Neural progenitor cell (in vitro differentiated cells): ENCODE measurements at regions not wholly inside any gene's neighbourhood (a gene's known extent, or its start where the extent isn't known, plus 50 kb on each side); places are given as distances from the start of the nearest gene placed in this dataset.
"Not testable (repeated sequence)": the region's sequence is repeated elsewhere in the genome, so short reads cannot be mapped to it uniquely, and the experiment has no call there.

ENCODE experiments used
- DNase-seq: peaks from one replicate; pipeline ENCODE4 v3.0.0-alpha.2; 2016; ENCODE audit warnings: low spot score
- H2AFZ ChIP-seq: fragments of 200-600 bp; sonication (generic); replicated peaks from 2 replicates; pipeline ENCODE4 v1.6.1; 2016; ENCODE audit warnings: antibody characterized with exemption
- H3F3A ChIP-seq: fragments of 200-600 bp; sonication (generic); 2 replicates; pipeline ENCODE4 v1.6.1; 2016; ENCODE audit warnings: antibody characterized with exemption, low read depth
- H3K27ac ChIP-seq: fragments of 200-600 bp; sonication (generic); 2 replicates; pipeline ENCODE4 v1.5.1; 2016; ENCODE audit warnings: mild to moderate bottlenecking
- H3K27me3 ChIP-seq: fragments of 200-600 bp; sonication (generic); 2 replicates; pipeline ENCODE4 v1.6.1; 2016; ENCODE audit warnings: mild to moderate bottlenecking, moderate library complexity
- H3K36me3 ChIP-seq: fragments of 200-600 bp; sonication (generic); 2 replicates; pipeline ENCODE4 v1.5.1; 2016
- H3K4me1 ChIP-seq: fragments of 200-600 bp; sonication (generic); 2 replicates; pipeline ENCODE4 v1.6.1; 2016; ENCODE audit warnings: mixed run types
- H3K4me2 ChIP-seq: fragments of 200-600 bp; sonication (generic); 2 replicates; pipeline ENCODE4 v1.6.1; 2016
- H3K4me3 ChIP-seq: fragments of 200-600 bp; sonication (generic); 2 replicates; pipeline ENCODE4 v1.5.1; 2016
- H3K79me2 ChIP-seq: fragments of 200-600 bp; sonication (generic); 2 replicates; pipeline ENCODE4 v1.6.1; 2016; ENCODE audit warnings: low read depth
- H3K9ac ChIP-seq: fragments of 200-600 bp; sonication (generic); 2 replicates; pipeline ENCODE4 v1.6.1; 2016
- H3K9me3 ChIP-seq: fragments of 200-600 bp; sonication (generic); 2 replicates; pipeline ENCODE4 v1.5.1; 2016; ENCODE audit warnings: low read depth
- H4K20me1 ChIP-seq: fragments of 200-600 bp; sonication (generic); 2 replicates; pipeline ENCODE4 v1.6.1; 2016; ENCODE audit warnings: low read depth
- H3K27ac Mint-ChIP-seq: 3 replicates; pipeline ENCODE4 v1.8.0; 2021; ENCODE audit warnings: mixed read lengths
- H3K27me3 Mint-ChIP-seq: 2 replicates; pipeline ENCODE4 v1.8.0; 2022; ENCODE audit warnings: low read depth, mild to moderate bottlenecking, inconsistent platforms, moderate library complexity, mixed read lengths; ENCODE audit not compliant: insufficient read depth
- H3K36me3 Mint-ChIP-seq: 3 replicates; pipeline ENCODE4 v1.8.0; 2021; ENCODE audit warnings: mixed read lengths
- H3K4me1 Mint-ChIP-seq: 3 replicates; pipeline ENCODE4 v1.8.0; 2021; ENCODE audit warnings: mixed read lengths
- H3K4me3 Mint-ChIP-seq: 3 replicates; pipeline ENCODE4 v1.8.0; 2021; ENCODE audit warnings: mild to moderate bottlenecking, moderate library complexity, mixed read lengths
- H3K9me3 Mint-ChIP-seq: 3 replicates; pipeline ENCODE4 v1.8.0; 2020; ENCODE audit warnings: mixed read lengths
- EZH2 ChIP-seq: fragments of 200-600 bp; sonication (generic); IDR thresholded peaks from 2 replicates; pipeline ENCODE4 v1.6.1; 2017; ENCODE audit warnings: antibody characterized with exemption, mild to moderate bottlenecking, moderate library complexity
- EZH2phosphoT487 ChIP-seq: fragments of 200-600 bp; sonication (generic); IDR thresholded peaks from 2 replicates; pipeline ENCODE4 v1.6.1; 2017; ENCODE audit warnings: antibody characterized with exemption
- TF ChIP-seq, protein P1 (sequence below): fragments of 200-600 bp; sonication (generic); IDR thresholded peaks from 2 replicates; pipeline ENCODE4 v1.5.1; 2017; ENCODE audit warnings: antibody characterized with exemption, mild to moderate bottlenecking

DNA sequence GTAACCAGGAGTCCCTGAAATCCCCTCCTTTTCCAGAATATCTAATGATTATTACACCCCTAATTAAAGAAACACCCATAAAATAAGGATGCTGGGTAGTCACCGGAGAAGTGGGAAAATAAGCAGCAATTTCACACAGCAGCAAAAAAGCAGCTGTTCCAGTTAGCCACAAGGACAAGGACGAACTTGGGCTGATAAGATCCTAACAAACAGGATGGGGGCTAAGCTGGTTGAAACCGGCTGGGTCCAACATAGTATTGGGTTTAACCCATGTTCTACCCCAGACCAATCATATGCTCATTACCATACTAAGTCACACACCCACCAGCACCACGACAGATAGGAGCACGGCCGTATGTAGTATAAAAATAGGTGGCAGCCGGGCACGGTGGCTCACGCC lies 100.7 kb downstream of the RPL10L start:
- Histone ChIP-seq H3K79me2 (no peaks in the 10 kb centered on the region), H4K20me1 (no peaks in the 10 kb centered on the region), H3K4me1 (no peaks in the 10 kb centered on the region), H3K4me2 (no peak overlapping the region), H3F3A (no peaks in the 10 kb centered on the region), H2AFZ (no peak overlapping the region), H3K36me3 (no peaks in the 10 kb centered on the region), H3K9me3 (no peaks in the 10 kb centered on the region), H3K27ac (no peak overlapping the region), H3K4me3 (no peak overlapping the region), H3K27me3 (no peaks in the 10 kb centered on the region), H3K9ac (no peak overlapping the region)
- no peak for TF ChIP-seq EZH2phosphoT487
- TF ChIP-seq EZH2 = no peak
- TF ChIP-seq, protein P1, sequence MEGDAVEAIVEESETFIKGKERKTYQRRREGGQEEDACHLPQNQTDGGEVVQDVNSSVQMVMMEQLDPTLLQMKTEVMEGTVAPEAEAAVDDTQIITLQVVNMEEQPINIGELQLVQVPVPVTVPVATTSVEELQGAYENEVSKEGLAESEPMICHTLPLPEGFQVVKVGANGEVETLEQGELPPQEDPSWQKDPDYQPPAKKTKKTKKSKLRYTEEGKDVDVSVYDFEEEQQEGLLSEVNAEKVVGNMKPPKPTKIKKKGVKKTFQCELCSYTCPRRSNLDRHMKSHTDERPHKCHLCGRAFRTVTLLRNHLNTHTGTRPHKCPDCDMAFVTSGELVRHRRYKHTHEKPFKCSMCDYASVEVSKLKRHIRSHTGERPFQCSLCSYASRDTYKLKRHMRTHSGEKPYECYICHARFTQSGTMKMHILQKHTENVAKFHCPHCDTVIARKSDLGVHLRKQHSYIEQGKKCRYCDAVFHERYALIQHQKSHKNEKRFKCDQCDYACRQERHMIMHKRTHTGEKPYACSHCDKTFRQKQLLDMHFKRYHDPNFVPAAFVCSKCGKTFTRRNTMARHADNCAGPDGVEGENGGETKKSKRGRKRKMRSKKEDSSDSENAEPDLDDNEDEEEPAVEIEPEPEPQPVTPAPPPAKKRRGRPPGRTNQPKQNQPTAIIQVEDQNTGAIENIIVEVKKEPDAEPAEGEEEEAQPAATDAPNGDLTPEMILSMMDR = no peak
- Mint-ChIP-seq H3K4me3 (no peak overlapping the region), H3K9me3 (peaks cover 5% of the 10 kb centered on the region), H3K27me3 (no peaks in the 10 kb centered on the region), H3K4me1 (no peaks in the 10 kb centered on the region), H3K36me3 (no peaks in the 10 kb centered on the region), H3K27ac (no peak overlapping the region)
- DNase-seq = no peak

DNA sequence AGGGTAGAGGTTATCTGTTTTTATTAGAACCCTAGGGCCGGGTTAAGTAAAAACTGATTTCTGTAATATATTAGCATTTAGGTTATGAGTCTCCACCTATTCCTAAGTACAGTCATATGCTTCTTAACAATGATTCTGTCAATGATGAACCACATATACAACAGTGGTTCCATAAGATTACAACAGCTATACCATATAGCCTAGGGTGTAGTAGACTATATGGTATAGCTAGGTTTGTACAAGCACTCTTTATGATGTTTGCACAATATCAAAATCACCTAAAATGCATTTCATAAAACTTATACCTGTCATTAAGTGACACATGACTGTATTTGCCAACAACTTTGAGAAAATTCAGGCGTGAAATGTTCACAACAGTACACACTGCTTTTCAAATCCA lies 110.6 kb downstream of the RPL10L start:
- H4K20me1 ChIP-seq = no peaks in the 10 kb centered on the region
- H3K27me3 ChIP-seq = no peaks in the 10 kb centered on the region
- no peak overlapping the region for H2AFZ ChIP-seq
- H3K9ac ChIP-seq = no peak overlapping the region
- no peaks in the 10 kb centered on the region for H3K4me1 Mint-ChIP-seq
- no peak overlapping the region for H3K4me2 ChIP-seq
- H3K4me1 ChIP-seq = no peaks in the 10 kb centered on the region
- H3K27me3 Mint-ChIP-seq = no peaks in the 10 kb centered on the region
- no peaks in the 10 kb centered on the region for H3K79me2 ChIP-seq
- no peaks in the 10 kb centered on the region for H3K9me3 ChIP-seq
- H3F3A ChIP-seq = no peaks in the 10 kb centered on the region
- no peak overlapping the region for H3K27ac Mint-ChIP-seq
- TF ChIP-seq EZH2phosphoT487 = no peak
- TF ChIP-seq EZH2 = no peak
- TF ChIP-seq, protein P1 = no peak
- no peak for DNase-seq
- no peak overlapping the region for H3K4me3 ChIP-seq
- H3K27ac ChIP-seq = no peak overlapping the region
- no peak overlapping the region for H3K4me3 Mint-ChIP-seq
- H3K9me3 Mint-ChIP-seq = no peaks in the 10 kb centered on the region
- no peaks in the 10 kb centered on the region for H3K36me3 Mint-ChIP-seq
- H3K36me3 ChIP-seq = no peaks in the 10 kb centered on the region

DNA sequence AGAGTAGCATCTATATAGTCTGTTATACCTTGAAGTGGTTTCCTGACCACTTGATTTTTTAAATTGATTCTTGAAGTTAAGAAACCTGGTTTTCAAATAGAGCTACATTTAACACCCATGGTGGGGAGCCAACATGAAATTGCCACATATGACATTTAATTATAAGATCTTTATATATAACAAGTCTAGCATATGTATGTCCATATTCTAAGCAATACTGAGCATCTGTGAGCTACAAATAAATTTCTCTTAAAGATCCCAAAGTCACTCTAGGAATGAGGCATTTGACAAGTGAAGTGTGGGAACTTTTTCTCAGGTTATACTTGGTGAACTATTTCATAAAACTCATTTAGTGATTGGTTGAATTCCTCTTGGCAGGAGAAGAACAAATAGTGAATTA lies 132.5 kb downstream of the RPL10L start:
- H3K36me3 Mint-ChIP-seq = no peaks in the 10 kb centered on the region
- Histone ChIP-seq H3K4me2 (no peak overlapping the region), H3F3A (no peaks in the 10 kb centered on the region), H3K36me3 (no peaks in the 10 kb centered on the region), H3K9ac (no peak overlapping the region), H3K4me3 (no peak overlapping the region), H3K27ac (no peak overlapping the region), H3K9me3 (no peaks in the 10 kb centered on the region), H2AFZ (no peak overlapping the region), H3K79me2 (no peaks in the 10 kb centered on the region), H3K27me3 (no peaks in the 10 kb centered on the region), H4K20me1 (no peaks in the 10 kb centered on the region), H3K4me1 (no peaks in the 10 kb centered on the region)
- H3K27me3 Mint-ChIP-seq = no peaks in the 10 kb centered on the region
- H3K4me3 Mint-ChIP-seq = no peak overlapping the region
- no peaks in the 10 kb centered on the region for H3K9me3 Mint-ChIP-seq
- DNase-seq = no peak
- no peaks in the 10 kb centered on the region for H3K4me1 Mint-ChIP-seq
- no peak overlapping the region for H3K27ac Mint-ChIP-seq
- TF ChIP-seq, protein P1 = no peak
- no peak for TF ChIP-seq EZH2
- no peak for TF ChIP-seq EZH2phosphoT487

DNA sequence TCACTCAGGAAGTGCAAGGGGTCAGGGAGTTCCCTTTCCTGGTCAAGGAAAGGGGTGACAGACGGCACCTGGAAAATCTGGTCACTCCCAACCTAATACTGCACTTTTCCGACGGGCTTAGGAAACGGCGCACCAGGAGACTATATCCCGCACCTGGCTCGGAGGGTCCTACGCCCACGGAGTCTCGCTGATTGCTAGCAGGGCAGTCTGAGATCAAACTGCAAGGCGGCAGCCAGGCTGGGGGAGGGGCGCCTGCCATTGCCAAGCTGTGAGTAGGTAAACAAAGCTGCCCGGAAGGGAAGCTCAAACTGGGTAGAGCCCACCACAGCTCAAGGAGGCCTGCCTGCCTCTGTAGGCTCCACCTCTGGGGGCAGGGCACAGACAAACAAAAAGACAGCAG lies 142.8 kb downstream of the RPL10L start:
- not testable (repeated sequence) for H3F3A ChIP-seq, H4K20me1 ChIP-seq, H3K79me2 ChIP-seq, DNase-seq, H3K9ac ChIP-seq, H3K36me3 Mint-ChIP-seq, H3K4me2 ChIP-seq, H3K36me3 ChIP-seq, H3K4me3 Mint-ChIP-seq, H2AFZ ChIP-seq, H3K9me3 ChIP-seq, H3K27ac Mint-ChIP-seq, H3K4me1 ChIP-seq, H3K4me3 ChIP-seq, H3K27me3 ChIP-seq, H3K27me3 Mint-ChIP-seq, H3K4me1 Mint-ChIP-seq, H3K27ac ChIP-seq
- H3K9me3 Mint-ChIP-seq = peaks cover 12% of the 10 kb centered on the region
